ENCODE measurements at regions not wholly inside any gene's neighbourhood (a gene's known extent, or its start where the extent isn't known, plus 50 kb on each side); places are given as distances from the start of the nearest gene placed in this dataset.
A peak's percentile ranks its signal among the peaks of the same experiment; 100 is the strongest.

GRCh38 chr7:11221984-11222383 is 248.3 kb downstream of the PHF14 start:
- Histone ChIP-seq H3K4me1 (ENCODE audit: control insufficient read depth in 5 of 5, insufficient read depth in 5 of 5, low read length in 5 of 5) (peaks cover 0 to 5% (median 4%) of the 10 kb centered on the region in 5 donors), H3K27me3 (ENCODE audit: control insufficient read depth in 5 of 5, insufficient read depth in 4 of 5, low read length in 5 of 5) (no peaks in the 10 kb centered on the region), H3K9ac (ENCODE audit: low read length in 5 of 5) (no peak overlapping the region), H3K27ac (ENCODE audit: low read depth, low read length) (no peak overlapping the region), H3K9me3 (ENCODE audit: control insufficient read depth in 5 of 5, low read length in 5 of 5) (no peaks in the 10 kb centered on the region), H3K4me3 (ENCODE audit: low read depth in 1 of 5, low read length in 5 of 5) (no peak overlapping the region), H3K36me3 (ENCODE audit: control insufficient read depth in 5 of 5, insufficient read depth in 5 of 5, low read length in 5 of 5) (no peaks in the 10 kb centered on the region)

DNA sequence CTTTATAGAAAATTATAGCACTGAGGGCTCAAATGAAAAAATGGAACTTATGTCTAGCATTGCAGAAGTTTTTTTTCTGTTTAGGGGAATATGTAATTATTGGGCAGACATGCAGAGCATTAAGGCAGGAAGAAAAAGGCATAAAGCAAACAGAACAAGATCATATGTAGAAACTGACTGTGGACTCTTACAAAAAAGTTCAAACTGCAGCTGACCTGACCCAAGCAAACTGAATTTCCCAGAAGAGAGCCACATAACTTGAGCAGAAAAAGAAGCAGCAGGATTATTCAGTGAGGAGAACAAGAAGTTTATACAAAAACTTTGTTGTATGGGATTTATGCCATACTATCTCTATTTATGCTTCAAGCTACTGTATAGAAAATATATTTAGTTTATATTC is 250.9 kb downstream of the PHF14 start:
- no peak overlapping the region for H3K27ac ChIP-seq (ENCODE audit: low read depth, low read length)
- peaks cover 0 to 6% (median 0%) of the 10 kb centered on the region in 5 donors for H3K36me3 ChIP-seq (ENCODE audit: control insufficient read depth in 5 of 5, insufficient read depth in 5 of 5, low read length in 5 of 5)
- H3K9me3 ChIP-seq (ENCODE audit: control insufficient read depth in 5 of 5, low read length in 5 of 5), result no peaks in the 10 kb centered on the region
- H3K4me3 ChIP-seq (ENCODE audit: low read depth in 1 of 5, low read length in 5 of 5), result no peak overlapping the region
- no peaks in the 10 kb centered on the region for H3K27me3 ChIP-seq (ENCODE audit: control insufficient read depth in 5 of 5, insufficient read depth in 4 of 5, low read length in 5 of 5)
- H3K4me1 ChIP-seq (ENCODE audit: control insufficient read depth in 5 of 5, insufficient read depth in 5 of 5, low read length in 5 of 5), result peaks cover 0 to 17% (median 12%) of the 10 kb centered on the region in 5 donors
- H3K9ac ChIP-seq (ENCODE audit: low read length in 5 of 5), result no peak overlapping the region

- H3K9ac ChIP-seq (ENCODE audit: low read length in 5 of 5), result no peak overlapping the region
- peaks cover 0 to 6% (median 0%) of the 10 kb centered on the region in 5 donors for H3K36me3 ChIP-seq (ENCODE audit: control insufficient read depth in 5 of 5, insufficient read depth in 5 of 5, low read length in 5 of 5)
- H3K4me3 ChIP-seq (ENCODE audit: low read depth in 1 of 5, low read length in 5 of 5), result no peak overlapping the region
- no peaks in the 10 kb centered on the region for H3K9me3 ChIP-seq (ENCODE audit: control insufficient read depth in 5 of 5, low read length in 5 of 5)
- H3K4me1 ChIP-seq (ENCODE audit: control insufficient read depth in 5 of 5, insufficient read depth in 5 of 5, low read length in 5 of 5), result peaks cover 0 to 26% (median 13%) of the 10 kb centered on the region in 5 donors
- H3K27ac ChIP-seq (ENCODE audit: low read depth, low read length), result no peak overlapping the region
- no peaks in the 10 kb centered on the region for H3K27me3 ChIP-seq (ENCODE audit: control insufficient read depth in 5 of 5, insufficient read depth in 4 of 5, low read length in 5 of 5)
Observed at GRCh38 chr7:11228515-11228914, 254.8 kb downstream of the PHF14 start.

DNA sequence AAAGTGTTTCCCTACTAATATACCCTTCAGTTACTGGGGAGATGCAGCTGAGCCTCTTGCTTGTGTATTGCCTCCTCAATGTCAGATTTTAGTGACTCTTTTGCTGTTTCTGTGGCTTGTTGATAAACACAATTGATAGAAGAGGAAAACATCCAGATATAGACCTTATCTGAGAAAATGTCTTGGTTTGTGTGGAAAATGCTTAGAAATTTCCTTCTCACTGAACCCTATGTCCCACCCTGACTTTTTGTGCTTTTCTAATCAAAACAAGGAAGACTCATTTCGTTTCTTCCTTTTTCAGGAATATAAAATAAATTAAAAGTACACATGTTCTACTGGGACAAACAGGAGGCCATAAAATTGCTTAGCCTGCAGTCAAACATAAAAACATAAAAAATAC is 257.5 kb downstream of the PHF14 start:
- no peaks in the 10 kb centered on the region for H3K27me3 ChIP-seq (ENCODE audit: control insufficient read depth in 5 of 5, insufficient read depth in 4 of 5, low read length in 5 of 5)
- no peak overlapping the region for H3K27ac ChIP-seq (ENCODE audit: low read depth, low read length)
- H3K36me3 ChIP-seq (ENCODE audit: control insufficient read depth in 5 of 5, insufficient read depth in 5 of 5, low read length in 5 of 5), result peaks cover 0 to 6% (median 0%) of the 10 kb centered on the region in 5 donors
- no peak overlapping the region for H3K4me3 ChIP-seq (ENCODE audit: low read depth in 1 of 5, low read length in 5 of 5)
- peaks cover 0 to 32% (median 13%) of the 10 kb centered on the region in 5 donors for H3K4me1 ChIP-seq (ENCODE audit: control insufficient read depth in 5 of 5, insufficient read depth in 5 of 5, low read length in 5 of 5)
- H3K9me3 ChIP-seq (ENCODE audit: control insufficient read depth in 5 of 5, low read length in 5 of 5), result no peaks in the 10 kb centered on the region
- no peak overlapping the region for H3K9ac ChIP-seq (ENCODE audit: low read length in 5 of 5)

DNA sequence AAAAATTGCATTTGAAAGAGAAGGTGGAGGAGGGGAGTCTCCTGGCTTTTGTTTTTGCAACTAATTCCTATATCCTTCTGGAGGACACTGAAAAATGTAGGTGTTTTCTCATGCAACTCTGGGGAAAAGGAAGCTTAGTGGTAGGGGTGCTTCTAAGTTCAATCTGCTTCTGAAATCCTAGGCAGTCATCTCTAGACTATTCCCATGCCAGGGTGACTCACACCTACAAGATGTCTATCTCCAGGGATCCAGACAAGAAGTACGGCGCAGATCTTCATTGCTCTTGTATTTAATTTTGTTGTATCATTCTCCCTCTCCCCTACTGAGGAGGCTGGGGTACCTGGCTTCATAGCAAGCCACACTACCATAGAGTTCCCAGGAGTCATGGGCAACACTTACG is 258.8 kb downstream of the PHF14 start:
- Histone ChIP-seq H3K4me1 (ENCODE audit: control insufficient read depth in 5 of 5, insufficient read depth in 5 of 5, low read length in 5 of 5) (peaks cover 0 to 32% (median 14%) of the 10 kb centered on the region in 5 donors), H3K9me3 (ENCODE audit: control insufficient read depth in 5 of 5, low read length in 5 of 5) (no peaks in the 10 kb centered on the region), H3K27me3 (ENCODE audit: control insufficient read depth in 5 of 5, insufficient read depth in 4 of 5, low read length in 5 of 5) (no peaks in the 10 kb centered on the region), H3K36me3 (ENCODE audit: control insufficient read depth in 5 of 5, insufficient read depth in 5 of 5, low read length in 5 of 5) (peaks cover 0 to 6% (median 0%) of the 10 kb centered on the region in 5 donors), H3K9ac (ENCODE audit: low read length in 5 of 5) (no peak overlapping the region), H3K27ac (ENCODE audit: low read depth, low read length) (no peak overlapping the region), H3K4me3 (ENCODE audit: low read depth in 1 of 5, low read length in 5 of 5) (no peak overlapping the region)

DNA sequence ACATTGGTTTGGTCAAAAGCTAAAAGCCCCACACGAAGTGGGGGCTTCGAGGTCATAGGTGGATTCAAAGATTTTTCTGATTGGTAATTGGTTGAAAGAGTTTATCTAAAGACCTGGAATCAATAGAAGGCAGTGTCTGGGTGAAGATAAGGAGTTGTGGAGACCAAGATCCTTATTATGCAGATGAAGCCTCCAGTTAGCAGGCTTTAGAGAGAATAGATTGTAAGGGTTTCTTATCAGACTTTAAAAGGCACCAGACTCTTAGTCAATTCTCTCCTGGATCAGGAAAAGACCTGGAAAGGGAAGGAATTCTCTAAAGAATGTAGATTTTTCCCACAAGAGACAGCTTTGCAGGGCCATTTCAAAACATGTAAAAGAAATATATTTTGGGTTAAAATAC is 260.2 kb downstream of the PHF14 start:
- H3K4me1 ChIP-seq (ENCODE audit: control insufficient read depth in 5 of 5, insufficient read depth in 5 of 5, low read length in 5 of 5), result peaks cover 0 to 29% (median 11%) of the 10 kb centered on the region in 5 donors
- H3K9ac ChIP-seq (ENCODE audit: low read length in 5 of 5), result no peak overlapping the region
- no peak overlapping the region for H3K27ac ChIP-seq (ENCODE audit: low read depth, low read length)
- H3K4me3 ChIP-seq (ENCODE audit: low read depth in 1 of 5, low read length in 5 of 5), result no peak overlapping the region
- no peaks in the 10 kb centered on the region for H3K27me3 ChIP-seq (ENCODE audit: control insufficient read depth in 5 of 5, insufficient read depth in 4 of 5, low read length in 5 of 5)
- H3K9me3 ChIP-seq (ENCODE audit: control insufficient read depth in 5 of 5, low read length in 5 of 5), result no peaks in the 10 kb centered on the region
- H3K36me3 ChIP-seq (ENCODE audit: control insufficient read depth in 5 of 5, insufficient read depth in 5 of 5, low read length in 5 of 5), result no peaks in the 10 kb centered on the region

- no peak overlapping the region for H3K4me3 ChIP-seq (ENCODE audit: low read depth in 1 of 5, low read length in 5 of 5)
- peaks cover 0 to 21% (median 10%) of the 10 kb centered on the region in 5 donors for H3K4me1 ChIP-seq (ENCODE audit: control insufficient read depth in 5 of 5, insufficient read depth in 5 of 5, low read length in 5 of 5)
- no peak overlapping the region for H3K27ac ChIP-seq (ENCODE audit: low read depth, low read length)
Observed at GRCh38 chr7:11235491-11235890, 261.8 kb downstream of the PHF14 start.

DNA sequence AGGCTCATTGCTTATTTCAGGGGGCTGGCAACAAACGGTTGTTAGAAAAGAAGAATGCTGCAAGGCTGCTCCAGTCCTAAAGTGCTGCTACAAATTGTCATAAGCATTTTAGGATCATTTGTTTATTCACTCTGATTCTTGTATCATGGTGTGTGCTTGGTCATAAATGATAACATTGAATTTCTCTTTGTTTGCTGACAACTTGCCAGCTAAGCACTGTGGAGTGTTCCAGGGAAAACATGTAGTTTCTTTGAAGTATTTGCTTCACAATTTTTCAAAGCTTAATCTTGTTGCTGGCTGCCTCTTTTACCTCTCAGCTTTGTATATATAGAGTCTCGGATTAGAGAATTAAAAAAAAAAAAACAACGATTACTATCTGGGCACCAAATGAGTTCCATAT is 263.0 kb downstream of the PHF14 start:
- no peaks in the 10 kb centered on the region for H3K9me3 ChIP-seq (ENCODE audit: control insufficient read depth in 5 of 5, low read length in 5 of 5)
- no peak overlapping the region for H3K27ac ChIP-seq (ENCODE audit: low read depth, low read length)
- H3K36me3 ChIP-seq (ENCODE audit: control insufficient read depth in 5 of 5, insufficient read depth in 5 of 5, low read length in 5 of 5), result no peaks in the 10 kb centered on the region
- peak overlapping the region in 1 of 5 donors; percentile 2 for H3K9ac ChIP-seq (ENCODE audit: low read length in 5 of 5)
- H3K27me3 ChIP-seq (ENCODE audit: control insufficient read depth in 5 of 5, insufficient read depth in 4 of 5, low read length in 5 of 5), result no peaks in the 10 kb centered on the region
- H3K4me3 ChIP-seq (ENCODE audit: low read depth in 1 of 5, low read length in 5 of 5), result no peak overlapping the region
- H3K4me1 ChIP-seq (ENCODE audit: control insufficient read depth in 5 of 5, insufficient read depth in 5 of 5, low read length in 5 of 5), result peaks cover 0 to 13% (median 5%) of the 10 kb centered on the region in 5 donors

More at GRCh38 chr7:11235491-11235890, 261.8 kb downstream of the PHF14 start:
- Histone ChIP-seq H3K9me3 (ENCODE audit: control insufficient read depth in 5 of 5, low read length in 5 of 5) (no peaks in the 10 kb centered on the region), H3K9ac (ENCODE audit: low read length in 5 of 5) (no peak overlapping the region), H3K36me3 (ENCODE audit: control insufficient read depth in 5 of 5, insufficient read depth in 5 of 5, low read length in 5 of 5) (no peaks in the 10 kb centered on the region), H3K27me3 (ENCODE audit: control insufficient read depth in 5 of 5, insufficient read depth in 4 of 5, low read length in 5 of 5) (no peaks in the 10 kb centered on the region)

DNA sequence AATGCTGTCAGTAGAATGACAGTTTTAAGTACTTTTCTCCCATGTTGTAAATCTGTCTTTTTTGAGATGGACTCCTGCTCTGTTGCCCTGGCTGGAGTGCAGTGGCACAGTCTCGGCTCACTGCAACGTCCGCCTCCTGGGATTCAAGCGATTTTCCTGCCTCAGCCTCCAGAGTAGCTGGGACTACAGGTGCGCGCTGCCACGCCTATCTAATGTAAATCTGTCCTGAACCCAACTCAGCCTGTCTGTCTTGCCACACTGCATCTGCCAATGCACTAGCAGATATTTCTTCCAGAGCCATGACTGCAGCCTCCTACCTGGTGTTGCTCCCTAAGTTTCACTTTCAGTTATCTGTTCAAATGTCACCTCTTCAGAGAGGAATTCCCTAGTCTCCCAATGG is 264.1 kb downstream of the PHF14 start:
- H3K4me1 ChIP-seq (ENCODE audit: control insufficient read depth in 5 of 5, insufficient read depth in 5 of 5, low read length in 5 of 5), result peaks cover 0 to 12% (median 5%) of the 10 kb centered on the region in 5 donors
- peak overlapping the region; percentile 39 to 71 (median 62) for H3K4me3 ChIP-seq (ENCODE audit: low read depth in 1 of 5, low read length in 5 of 5)
- H3K9ac ChIP-seq (ENCODE audit: low read length in 5 of 5), result no peak overlapping the region
- H3K36me3 ChIP-seq (ENCODE audit: control insufficient read depth in 5 of 5, insufficient read depth in 5 of 5, low read length in 5 of 5), result no peaks in the 10 kb centered on the region
- H3K27me3 ChIP-seq (ENCODE audit: control insufficient read depth in 5 of 5, insufficient read depth in 4 of 5, low read length in 5 of 5), result no peaks in the 10 kb centered on the region
- H3K27ac ChIP-seq (ENCODE audit: low read depth, low read length), result no peak overlapping the region
- no peaks in the 10 kb centered on the region for H3K9me3 ChIP-seq (ENCODE audit: control insufficient read depth in 5 of 5, low read length in 5 of 5)

GRCh38 chr7:11239316-11239715 is 265.6 kb downstream of the PHF14 start:
- Histone ChIP-seq H3K9me3 (ENCODE audit: control insufficient read depth in 5 of 5, low read length in 5 of 5) (no peaks in the 10 kb centered on the region), H3K27me3 (ENCODE audit: control insufficient read depth in 5 of 5, insufficient read depth in 4 of 5, low read length in 5 of 5) (no peaks in the 10 kb centered on the region), H3K9ac (ENCODE audit: low read length in 5 of 5) (no peak overlapping the region), H3K4me1 (ENCODE audit: control insufficient read depth in 5 of 5, insufficient read depth in 5 of 5, low read length in 5 of 5) (peaks cover 0 to 10% (median 5%) of the 10 kb centered on the region in 5 donors), H3K36me3 (ENCODE audit: control insufficient read depth in 5 of 5, insufficient read depth in 5 of 5, low read length in 5 of 5) (no peaks in the 10 kb centered on the region), H3K27ac (ENCODE audit: low read depth, low read length) (no peak overlapping the region), H3K4me3 (ENCODE audit: low read depth in 1 of 5, low read length in 5 of 5) (no peak overlapping the region)

DNA sequence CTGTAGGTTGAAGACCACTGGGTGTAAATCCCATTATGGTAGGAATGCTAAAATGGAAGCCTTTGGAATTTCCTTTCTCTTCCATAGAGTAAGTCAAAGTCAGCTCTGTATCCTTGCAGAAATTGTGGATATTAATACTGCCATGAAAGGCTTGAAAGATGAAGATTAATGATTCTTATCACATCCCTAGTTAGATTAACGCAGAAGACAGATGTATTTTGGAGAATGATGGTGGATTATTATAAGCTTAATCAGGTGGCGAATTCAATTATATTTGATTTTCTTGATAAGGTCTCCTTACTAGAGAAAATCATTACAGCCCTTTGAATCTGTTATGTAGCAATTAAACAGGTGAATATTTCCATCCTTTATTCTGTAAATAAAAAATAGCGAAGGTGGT is 270.1 kb downstream of the PHF14 start:
- no peak overlapping the region for H3K27ac ChIP-seq (ENCODE audit: low read depth, low read length)
- H3K4me3 ChIP-seq (ENCODE audit: low read depth in 1 of 5, low read length in 5 of 5), result no peak overlapping the region
- peaks cover 0 to 7% (median 0%) of the 10 kb centered on the region in 5 donors for H3K36me3 ChIP-seq (ENCODE audit: control insufficient read depth in 5 of 5, insufficient read depth in 5 of 5, low read length in 5 of 5)
- H3K9ac ChIP-seq (ENCODE audit: low read length in 5 of 5), result no peak overlapping the region
- no peaks in the 10 kb centered on the region for H3K27me3 ChIP-seq (ENCODE audit: control insufficient read depth in 5 of 5, insufficient read depth in 4 of 5, low read length in 5 of 5)
- H3K9me3 ChIP-seq (ENCODE audit: control insufficient read depth in 5 of 5, low read length in 5 of 5), result no peaks in the 10 kb centered on the region
- no peaks in the 10 kb centered on the region for H3K4me1 ChIP-seq (ENCODE audit: control insufficient read depth in 5 of 5, insufficient read depth in 5 of 5, low read length in 5 of 5)

All from subcutaneous abdominal adipose tissue (tissue), 5 donors.